ENCODE measurements at regions not wholly inside any gene's neighbourhood (a gene's known extent, or its start where the extent isn't known, plus 50 kb on each side); places are given as distances from the start of the nearest gene placed in this dataset.
"Not testable (repeated sequence)": the region's sequence is repeated elsewhere in the genome, so short reads cannot be mapped to it uniquely, and the experiment has no call there.

GRCh38 chr1:149254894-149255847 lies 151.8 kb upstream of the NBPF9 start:
- FAIRE-seq; DNase-seq; H3K27ac ChIP-seq (ENCODE audit: low read depth in 2 of 2, low read length in 2 of 2); H3K36me3 ChIP-seq (ENCODE audit: control insufficient read depth in 2 of 3, insufficient read depth in 3 of 3, low read length in 3 of 3); H3K9me3 ChIP-seq (ENCODE audit: control insufficient read depth in 2 of 3, insufficient read depth in 1 of 3, low read length in 3 of 3); intact Hi-C loops (cut with DNase I); H3K9ac ChIP-seq (ENCODE audit: low read length in 3 of 3); H3K4me3 ChIP-seq (ENCODE audit: low read length in 3 of 3); H3K27me3 ChIP-seq (ENCODE audit: control insufficient read depth, insufficient read depth, low read length); H3K4me1 ChIP-seq (ENCODE audit: control insufficient read depth in 2 of 3, insufficient read depth in 2 of 3, low read depth in 1 of 3, low read length in 3 of 3): not testable (repeated sequence)

GRCh38 chr1:149260284-149260683 lies 156.9 kb upstream of the NBPF9 start:
- H3K4me3 ChIP-seq (ENCODE audit: low read length in 3 of 3); H3K27me3 ChIP-seq (ENCODE audit: control insufficient read depth, insufficient read depth, low read length); FAIRE-seq; H3K9ac ChIP-seq (ENCODE audit: low read length in 3 of 3); DNase-seq; H3K36me3 ChIP-seq (ENCODE audit: control insufficient read depth in 2 of 3, insufficient read depth in 3 of 3, low read length in 3 of 3); H3K4me1 ChIP-seq (ENCODE audit: control insufficient read depth in 2 of 3, insufficient read depth in 2 of 3, low read depth in 1 of 3, low read length in 3 of 3); H3K27ac ChIP-seq (ENCODE audit: low read depth in 2 of 2, low read length in 2 of 2); H3K9me3 ChIP-seq (ENCODE audit: control insufficient read depth in 2 of 3, insufficient read depth in 1 of 3, low read length in 3 of 3); intact Hi-C loops (cut with DNase I): not testable (repeated sequence)

- H3K4me1 ChIP-seq (ENCODE audit: control insufficient read depth in 2 of 3, insufficient read depth in 2 of 3, low read depth in 1 of 3, low read length in 3 of 3); H3K27ac ChIP-seq (ENCODE audit: low read depth in 2 of 2, low read length in 2 of 2); H3K4me3 ChIP-seq (ENCODE audit: low read length in 3 of 3); H3K36me3 ChIP-seq (ENCODE audit: control insufficient read depth in 2 of 3, insufficient read depth in 3 of 3, low read length in 3 of 3); H3K9ac ChIP-seq (ENCODE audit: low read length in 3 of 3); intact Hi-C loops (cut with DNase I); H3K9me3 ChIP-seq (ENCODE audit: control insufficient read depth in 2 of 3, insufficient read depth in 1 of 3, low read length in 3 of 3); H3K27me3 ChIP-seq (ENCODE audit: control insufficient read depth, insufficient read depth, low read length); FAIRE-seq; DNase-seq: not testable (repeated sequence)
Measured at GRCh38 chr1:149260736-149261340, 157.5 kb upstream of the NBPF9 start.

- H3K9ac ChIP-seq (ENCODE audit: low read length in 3 of 3); H3K4me3 ChIP-seq (ENCODE audit: low read length in 3 of 3); H3K36me3 ChIP-seq (ENCODE audit: control insufficient read depth in 2 of 3, insufficient read depth in 3 of 3, low read length in 3 of 3); H3K27me3 ChIP-seq (ENCODE audit: control insufficient read depth, insufficient read depth, low read length); DNase-seq; H3K27ac ChIP-seq (ENCODE audit: low read depth in 2 of 2, low read length in 2 of 2); FAIRE-seq; H3K4me1 ChIP-seq (ENCODE audit: control insufficient read depth in 2 of 3, insufficient read depth in 2 of 3, low read depth in 1 of 3, low read length in 3 of 3); H3K9me3 ChIP-seq (ENCODE audit: control insufficient read depth in 2 of 3, insufficient read depth in 1 of 3, low read length in 3 of 3); intact Hi-C loops (cut with DNase I): not testable (repeated sequence)
Measured at GRCh38 chr1:149267287-149267686, 163.9 kb upstream of the NBPF9 start.

GRCh38 chr1:149269001-149269702 lies 165.8 kb upstream of the NBPF9 start:
- intact Hi-C loops (cut with DNase I); H3K27ac ChIP-seq (ENCODE audit: low read depth in 2 of 2, low read length in 2 of 2); H3K4me1 ChIP-seq (ENCODE audit: control insufficient read depth in 2 of 3, insufficient read depth in 2 of 3, low read depth in 1 of 3, low read length in 3 of 3); H3K9me3 ChIP-seq (ENCODE audit: control insufficient read depth in 2 of 3, insufficient read depth in 1 of 3, low read length in 3 of 3); H3K9ac ChIP-seq (ENCODE audit: low read length in 3 of 3); H3K27me3 ChIP-seq (ENCODE audit: control insufficient read depth, insufficient read depth, low read length); FAIRE-seq; H3K36me3 ChIP-seq (ENCODE audit: control insufficient read depth in 2 of 3, insufficient read depth in 3 of 3, low read length in 3 of 3); DNase-seq; H3K4me3 ChIP-seq (ENCODE audit: low read length in 3 of 3): not testable (repeated sequence)

GRCh38 chr1:149269833-149270232 lies 166.5 kb upstream of the NBPF9 start:
- H3K36me3 ChIP-seq (ENCODE audit: control insufficient read depth in 2 of 3, insufficient read depth in 3 of 3, low read length in 3 of 3); H3K9me3 ChIP-seq (ENCODE audit: control insufficient read depth in 2 of 3, insufficient read depth in 1 of 3, low read length in 3 of 3); DNase-seq; H3K27ac ChIP-seq (ENCODE audit: low read depth in 2 of 2, low read length in 2 of 2); FAIRE-seq; H3K4me1 ChIP-seq (ENCODE audit: control insufficient read depth in 2 of 3, insufficient read depth in 2 of 3, low read depth in 1 of 3, low read length in 3 of 3); H3K9ac ChIP-seq (ENCODE audit: low read length in 3 of 3); H3K27me3 ChIP-seq (ENCODE audit: control insufficient read depth, insufficient read depth, low read length); H3K4me3 ChIP-seq (ENCODE audit: low read length in 3 of 3); intact Hi-C loops (cut with DNase I): not testable (repeated sequence)

- DNase-seq; H3K27me3 ChIP-seq (ENCODE audit: control insufficient read depth, insufficient read depth, low read length); H3K4me3 ChIP-seq (ENCODE audit: low read length in 3 of 3); FAIRE-seq; H3K27ac ChIP-seq (ENCODE audit: low read depth in 2 of 2, low read length in 2 of 2); H3K9ac ChIP-seq (ENCODE audit: low read length in 3 of 3); H3K4me1 ChIP-seq (ENCODE audit: control insufficient read depth in 2 of 3, insufficient read depth in 2 of 3, low read depth in 1 of 3, low read length in 3 of 3); H3K9me3 ChIP-seq (ENCODE audit: control insufficient read depth in 2 of 3, insufficient read depth in 1 of 3, low read length in 3 of 3); H3K36me3 ChIP-seq (ENCODE audit: control insufficient read depth in 2 of 3, insufficient read depth in 3 of 3, low read length in 3 of 3); intact Hi-C loops (cut with DNase I): not testable (repeated sequence)
Measured at GRCh38 chr1:149274493-149274892, 171.1 kb upstream of the NBPF9 start.

- intact Hi-C loops (cut with DNase I), result not testable (repeated sequence)
Measured at GRCh38 chr1:149275802-149276201, 172.5 kb upstream of the NBPF9 start.

More at GRCh38 chr1:149275802-149276201, 172.5 kb upstream of the NBPF9 start:
- H3K9ac ChIP-seq (ENCODE audit: low read length in 3 of 3); H3K4me1 ChIP-seq (ENCODE audit: control insufficient read depth in 2 of 3, insufficient read depth in 2 of 3, low read depth in 1 of 3, low read length in 3 of 3); H3K36me3 ChIP-seq (ENCODE audit: control insufficient read depth in 2 of 3, insufficient read depth in 3 of 3, low read length in 3 of 3); H3K4me3 ChIP-seq (ENCODE audit: low read length in 3 of 3); H3K9me3 ChIP-seq (ENCODE audit: control insufficient read depth in 2 of 3, insufficient read depth in 1 of 3, low read length in 3 of 3); H3K27ac ChIP-seq (ENCODE audit: low read depth in 2 of 2, low read length in 2 of 2); DNase-seq; H3K27me3 ChIP-seq (ENCODE audit: control insufficient read depth, insufficient read depth, low read length); FAIRE-seq: not testable (repeated sequence)
